ENCODE measurements at regions not wholly inside any gene's neighbourhood (a gene's known extent, or its start where the extent isn't known, plus 50 kb on each side); places are given as distances from the start of the nearest gene placed in this dataset.

DNA sequence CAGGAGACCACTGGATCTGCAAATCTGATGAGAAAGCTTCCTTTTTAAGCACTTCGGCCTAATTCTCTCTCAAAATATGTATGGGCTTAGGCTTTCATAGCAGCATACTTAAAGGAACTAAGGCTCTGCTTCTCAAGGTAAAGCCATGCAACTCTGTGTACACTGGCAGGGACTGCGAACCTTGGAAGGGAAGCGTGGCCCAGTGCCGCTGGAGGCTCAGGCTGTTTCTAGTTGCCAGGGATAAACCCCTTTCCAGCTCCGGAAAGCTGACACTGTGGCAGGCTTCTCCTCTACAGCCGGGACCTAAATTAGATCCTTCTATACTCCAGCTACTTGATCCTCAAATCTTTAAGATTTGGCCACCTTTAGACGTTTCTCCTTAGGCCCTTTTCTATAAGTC lies 1091.3 kb upstream of the TENM3 start (continued):
- no peak for TF ChIP-seq CEBPB (IDR thresholded peaks at IDR 0.05; ENCODE audit: low read depth)
- TF ChIP-seq, protein P1, sequence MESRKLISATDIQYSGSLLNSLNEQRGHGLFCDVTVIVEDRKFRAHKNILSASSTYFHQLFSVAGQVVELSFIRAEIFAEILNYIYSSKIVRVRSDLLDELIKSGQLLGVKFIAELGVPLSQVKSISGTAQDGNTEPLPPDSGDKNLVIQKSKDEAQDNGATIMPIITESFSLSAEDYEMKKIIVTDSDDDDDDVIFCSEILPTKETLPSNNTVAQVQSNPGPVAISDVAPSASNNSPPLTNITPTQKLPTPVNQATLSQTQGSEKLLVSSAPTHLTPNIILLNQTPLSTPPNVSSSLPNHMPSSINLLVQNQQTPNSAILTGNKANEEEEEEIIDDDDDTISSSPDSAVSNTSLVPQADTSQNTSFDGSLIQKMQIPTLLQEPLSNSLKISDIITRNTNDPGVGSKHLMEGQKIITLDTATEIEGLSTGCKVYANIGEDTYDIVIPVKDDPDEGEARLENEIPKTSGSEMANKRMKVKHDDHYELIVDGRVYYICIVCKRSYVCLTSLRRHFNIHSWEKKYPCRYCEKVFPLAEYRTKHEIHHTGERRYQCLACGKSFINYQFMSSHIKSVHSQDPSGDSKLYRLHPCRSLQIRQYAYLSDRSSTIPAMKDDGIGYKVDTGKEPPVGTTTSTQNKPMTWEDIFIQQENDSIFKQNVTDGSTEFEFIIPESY (IDR thresholded peaks at IDR 0.05; ENCODE audit: extremely low read depth, insufficient replicate concordance, low read length) = no peak
- no peak for TF ChIP-seq JUND (IDR thresholded peaks at IDR 0.05)
- no peak for TF ChIP-seq TCF7L2 (IDR thresholded peaks at IDR 0.05; ENCODE audit: borderline replicate concordance, extremely low read depth, insufficient read depth, insufficient read length)

- no peaks in the 10 kb centered on the region for H3K9me3 ChIP-seq (ENCODE audit: control insufficient read depth in 1 of 2, insufficient read depth in 1 of 2, low read depth in 1 of 2, low read length in 2 of 2)
- no peak overlapping the region for H3K27ac ChIP-seq (ENCODE audit: low read depth, low read length)
- no peaks in the 10 kb centered on the region for H3K36me3 ChIP-seq (ENCODE audit: control insufficient read depth in 1 of 2, insufficient read depth in 2 of 2, low read length in 2 of 2)
- DNase-seq (ENCODE audit: low read depth, low spot score) (no peak), ATAC-seq (no peak)
- H3K9ac ChIP-seq (ENCODE audit: low read length) = no peak overlapping the region
- H3K9me2 ChIP-seq (ENCODE audit: insufficient read depth) = no peaks in the 10 kb centered on the region
- intact Hi-C loops (cut with micrococcal nuclease) = no loop called here
- no peaks in the 10 kb centered on the region for H3K4me1 ChIP-seq (ENCODE audit: control insufficient read depth in 1 of 2, insufficient read depth in 2 of 2, low read length in 2 of 2)
- no peak overlapping the region for H3K4me3 ChIP-seq (replicated peaks in 1 of 2; ENCODE audit: low read depth in 1 of 2, low read length in 2 of 2)
- no peaks in the 10 kb centered on the region for H3K79me2 ChIP-seq (ENCODE audit: insufficient read depth, low read length)
- H2AFZ ChIP-seq (ENCODE audit: low read depth, low read length, poor library complexity, severe bottlenecking) = no peak overlapping the region
- no peak overlapping the region for H3K4me2 ChIP-seq (ENCODE audit: low read length)
- ChIA-PET CTCF (no interaction called here), POLR2A (no interaction called here), RAD21 (ENCODE audit: low non-redundant PET in 1 of 2, low total read pairs in 2 of 2, uncharacterized antibody in 2 of 2, unreplicated experiment in 2 of 2) (no interaction called here)
- no TSS peak for BruUV-seq (replicated peaks)
- H3K27me3 ChIP-seq (ENCODE audit: insufficient read depth, low read length) = no peaks in the 10 kb centered on the region
- TF ChIP-seq EZH2 (IDR thresholded peaks at IDR 0.05) = no peak
- no peak for TF ChIP-seq FOSL1 (IDR thresholded peaks at IDR 0.05; ENCODE audit: low read depth)
- no peak for TF ChIP-seq TCF7L2 (IDR thresholded peaks at IDR 0.05; ENCODE audit: borderline replicate concordance, extremely low read depth, insufficient read depth, insufficient read length)
- no peak for TF ChIP-seq ELF1 (IDR thresholded peaks at IDR 0.05; ENCODE audit: borderline replicate concordance, low read depth)
- TF ChIP-seq EZH2phosphoT487 (IDR thresholded peaks at IDR 0.05; ENCODE audit: borderline replicate concordance) = no peak
- TF ChIP-seq CEBPB (IDR thresholded peaks at IDR 0.05; ENCODE audit: low read depth) = no peak
- no peak for TF ChIP-seq SIN3A (IDR thresholded peaks at IDR 0.05; ENCODE audit: low read depth)
- TF ChIP-seq, protein P2, sequence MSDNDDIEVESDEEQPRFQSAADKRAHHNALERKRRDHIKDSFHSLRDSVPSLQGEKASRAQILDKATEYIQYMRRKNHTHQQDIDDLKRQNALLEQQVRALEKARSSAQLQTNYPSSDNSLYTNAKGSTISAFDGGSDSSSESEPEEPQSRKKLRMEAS (IDR thresholded peaks at IDR 0.05) = no peak
- TF ChIP-seq ZFX (IDR thresholded peaks at IDR 0.05) = no peak
- TF ChIP-seq REST (IDR thresholded peaks at IDR 0.05; ENCODE audit: low read depth) = no peak
- no peak for TF ChIP-seq RAD21 (IDR thresholded peaks at IDR 0.05; ENCODE audit: low read depth)
- no peak for TF ChIP-seq YY1 (IDR thresholded peaks at IDR 0.05; ENCODE audit: extremely low read depth, insufficient replicate concordance, low read depth, low read length)
- H4K20me1 ChIP-seq (ENCODE audit: insufficient read depth) = no peaks in the 10 kb centered on the region
Observed at GRCh38 chr4:181157647-181158046, 1085.6 kb upstream of the TENM3 start.

All from HCT116 (cell line).